ENCODE measurements at regions not wholly inside any gene's neighbourhood (a gene's known extent, or its start where the extent isn't known, plus 50 kb on each side); places are given as distances from the start of the nearest gene placed in this dataset.

DNA sequence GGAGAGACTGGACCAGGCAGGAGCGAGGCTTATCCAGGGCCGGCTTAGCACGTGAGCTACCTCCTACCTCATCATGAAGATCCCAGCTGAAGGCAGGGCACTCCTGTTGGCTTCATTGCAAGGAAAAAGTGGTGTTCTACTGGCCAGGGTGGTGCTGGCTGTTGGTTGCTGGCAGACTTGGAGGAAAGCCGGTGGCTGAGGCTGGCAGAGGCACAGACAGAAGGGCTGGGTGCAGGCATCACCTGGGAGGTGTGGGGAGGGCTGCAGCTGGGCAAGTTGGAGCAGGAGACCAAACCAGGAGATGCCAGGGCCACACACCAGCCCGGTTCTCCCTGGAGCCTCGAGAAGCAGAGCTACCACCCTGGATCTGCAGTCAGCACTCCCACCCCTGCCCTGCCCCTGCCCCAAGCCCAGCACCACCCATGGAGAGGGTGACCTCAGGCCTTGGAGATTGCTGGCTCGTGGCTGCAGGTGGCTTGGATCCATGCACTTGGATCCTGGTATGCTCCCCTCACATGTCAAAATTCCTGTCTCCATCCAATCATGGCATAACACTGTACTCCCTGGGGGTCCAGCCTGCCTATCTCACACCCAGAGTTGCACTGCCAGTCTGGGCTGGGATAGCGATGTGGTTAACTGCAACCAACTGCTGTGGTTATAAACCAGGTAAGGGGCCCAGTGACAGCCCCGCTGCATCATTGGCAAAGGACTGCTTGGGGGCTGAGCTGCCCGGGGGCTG, 49.7 kb downstream of the GLI2 start:
- no peak for DNase-seq (ENCODE audit: low read depth, low spot score)

DNA sequence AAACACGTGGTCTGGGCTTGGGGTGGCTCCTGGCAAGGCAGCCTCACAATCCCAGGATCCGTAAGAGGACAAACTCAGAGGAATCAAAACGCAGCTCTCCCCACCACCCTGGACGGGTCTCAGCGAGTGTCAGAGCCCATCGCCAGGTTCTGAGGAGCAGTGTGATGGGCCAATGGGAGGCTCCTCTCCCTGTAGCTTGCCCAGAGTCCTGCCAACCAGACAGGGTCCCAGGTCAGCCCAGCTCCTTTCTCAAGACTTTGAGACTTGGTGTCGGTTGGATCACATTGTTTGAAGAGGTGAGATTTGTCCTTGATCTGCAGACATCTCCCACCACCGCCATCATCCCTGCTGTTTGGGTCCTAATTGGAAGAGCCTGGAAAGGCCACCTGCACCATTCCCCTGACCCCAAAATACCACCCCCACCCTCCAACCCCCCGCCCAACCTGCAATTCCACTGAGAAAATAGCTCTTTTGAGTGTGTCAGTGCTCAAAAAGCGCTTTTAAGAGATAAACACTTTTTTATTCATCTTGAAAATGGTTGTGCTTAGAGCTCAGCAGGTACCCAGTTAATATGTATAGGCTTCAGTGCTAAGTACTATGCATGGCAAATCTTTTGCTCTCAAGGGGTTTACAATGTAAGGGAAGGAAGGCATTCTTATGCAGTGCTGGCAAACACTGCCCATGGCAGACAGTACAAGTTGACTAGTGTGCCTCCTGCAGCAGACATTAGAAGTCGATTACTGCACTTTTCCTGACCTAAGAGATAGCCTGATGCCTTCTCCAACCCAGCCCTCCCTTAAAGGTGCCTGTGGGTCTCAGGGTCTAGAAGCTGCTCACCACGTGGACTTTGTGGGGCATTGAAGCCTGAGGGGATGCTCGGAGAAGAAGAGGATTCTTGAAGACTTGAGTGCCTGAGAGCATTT, 50.6 kb downstream of the GLI2 start:
- no peak for DNase-seq (ENCODE audit: low read depth, low spot score)

DNA sequence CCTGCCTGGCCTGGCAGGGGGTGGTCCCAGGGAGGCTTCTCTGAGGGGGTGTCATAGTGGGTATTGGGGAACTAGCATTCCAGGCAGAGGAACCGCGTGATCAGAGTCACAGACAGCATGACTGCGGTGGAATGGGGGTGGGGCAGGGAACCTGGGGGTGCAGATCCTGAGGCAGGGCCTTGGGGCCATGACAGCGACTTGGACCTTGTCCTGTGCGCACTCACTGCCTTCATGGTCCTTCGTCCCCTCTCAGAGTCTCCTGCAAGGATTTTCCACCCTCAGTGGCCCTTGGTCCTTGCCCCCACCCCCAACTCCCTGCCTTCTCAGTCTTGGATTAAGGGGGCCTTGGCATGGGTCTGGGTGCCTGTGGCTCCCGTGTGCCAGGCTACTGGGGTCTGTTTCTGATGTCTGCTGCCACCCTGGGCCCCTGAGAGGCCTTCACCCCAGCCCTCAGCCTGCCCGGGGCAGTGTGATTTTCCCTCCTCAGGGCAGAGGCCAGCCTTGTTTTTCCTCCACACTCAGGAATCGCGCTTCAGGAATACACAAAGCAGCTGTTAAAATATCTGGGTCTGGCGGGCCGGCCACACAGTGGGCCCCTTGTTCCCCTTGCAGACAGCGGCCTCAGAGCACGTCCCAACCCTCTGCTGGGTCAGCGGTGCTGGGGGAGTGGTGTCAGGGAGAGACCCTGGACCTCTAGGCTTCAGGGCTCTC, 51.6 kb downstream of the GLI2 start:
- no peak for DNase-seq (ENCODE audit: low read depth, low spot score)

DNA sequence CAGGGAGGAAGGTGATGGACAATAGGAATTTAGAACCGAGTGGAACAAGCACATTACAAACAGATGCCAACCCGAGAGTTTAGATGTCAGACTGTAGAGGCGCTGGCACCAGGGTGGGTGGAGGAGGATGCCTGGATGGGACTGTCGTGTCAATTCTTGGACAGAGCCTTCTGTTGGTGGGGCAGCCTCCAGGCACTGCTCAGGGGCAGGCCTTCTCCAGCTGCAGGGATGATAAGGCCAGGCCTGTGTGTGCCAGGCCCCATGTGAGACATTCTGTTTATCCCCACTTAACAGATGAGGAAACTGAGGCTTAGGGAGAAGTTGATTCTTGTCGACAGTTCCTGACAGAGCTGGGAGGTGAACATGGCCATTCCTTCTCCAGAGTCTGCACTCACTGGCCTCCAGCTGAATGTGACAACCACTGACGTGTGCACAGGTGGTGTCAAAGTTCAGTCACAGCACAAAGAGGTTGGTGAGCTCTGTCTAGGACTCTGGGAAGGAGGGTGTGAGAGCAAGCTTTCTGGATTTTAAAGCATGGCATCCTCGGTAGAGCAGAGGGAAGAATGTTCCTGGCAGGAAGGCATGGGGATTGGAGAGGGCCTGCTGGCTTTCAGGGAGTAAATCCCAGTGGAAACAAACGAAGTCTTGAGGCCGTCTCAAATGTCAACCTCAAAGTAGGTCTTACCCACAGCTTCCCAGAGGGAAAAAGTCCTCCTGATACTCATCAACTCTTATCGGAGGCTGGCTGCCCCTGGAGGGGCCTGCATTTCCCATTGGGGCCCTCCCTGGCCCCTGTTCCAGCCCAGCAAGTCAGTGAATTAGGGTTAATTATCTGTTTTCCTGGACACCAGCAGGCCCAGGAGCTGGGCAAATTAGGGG, 52.4 kb downstream of the GLI2 start:
- no peak for DNase-seq (ENCODE audit: low read depth, low spot score)

DNA sequence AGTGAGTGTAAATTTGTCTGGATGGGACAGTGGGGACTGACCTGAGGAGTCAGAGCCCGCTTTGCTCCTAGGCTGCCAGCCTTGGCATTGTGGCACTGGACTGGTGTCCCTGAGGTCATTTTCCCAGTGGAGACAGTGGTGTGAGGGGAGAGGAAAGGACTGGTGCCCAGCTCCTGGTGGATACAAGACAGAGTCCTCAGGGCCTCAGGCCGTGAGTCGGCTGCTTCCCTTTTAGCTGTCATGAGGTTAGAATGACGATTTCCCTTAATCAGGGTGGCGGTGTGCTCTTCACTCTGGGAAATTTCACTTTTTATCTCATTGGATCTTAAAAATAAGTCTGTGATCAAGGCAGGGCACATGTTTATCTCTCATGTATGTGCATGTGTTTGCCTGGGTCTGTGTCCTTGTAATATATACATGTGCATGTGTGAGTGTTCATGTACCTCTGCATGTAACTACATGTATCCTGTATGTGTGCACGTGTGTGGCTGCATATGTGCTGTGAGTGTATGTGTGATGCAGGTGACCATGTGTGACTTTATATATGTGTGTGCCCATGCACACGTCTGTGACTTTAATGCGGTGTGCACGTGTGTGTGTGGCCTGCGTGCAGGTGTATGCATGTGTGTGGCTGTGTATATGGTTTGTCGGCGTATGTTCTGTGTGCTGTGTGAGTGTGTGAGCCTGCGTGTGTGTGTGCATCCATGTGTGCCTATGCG, 55.7 kb downstream of the GLI2 start:
- DNase-seq (ENCODE audit: low read depth, low spot score), result no peak

DNA sequence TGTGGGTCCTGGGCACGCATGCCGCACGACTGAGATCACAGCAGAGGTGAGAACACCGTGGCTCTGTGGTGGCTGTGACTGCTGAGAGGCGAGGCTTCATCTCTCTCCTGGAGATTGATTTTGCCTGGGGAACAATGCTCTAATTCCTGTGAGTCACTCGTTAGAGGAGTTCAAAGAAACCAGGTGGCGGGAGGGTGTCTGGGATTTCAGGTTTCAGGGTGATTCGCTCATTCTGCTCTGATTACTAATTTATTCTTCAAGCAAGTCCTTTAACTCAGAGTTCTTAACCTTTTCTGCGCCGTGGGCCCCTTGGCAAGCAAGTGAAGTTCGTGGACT, 56.3 kb downstream of the GLI2 start:
- DNase-seq (ENCODE audit: low read depth, low spot score), result no peak

DNA sequence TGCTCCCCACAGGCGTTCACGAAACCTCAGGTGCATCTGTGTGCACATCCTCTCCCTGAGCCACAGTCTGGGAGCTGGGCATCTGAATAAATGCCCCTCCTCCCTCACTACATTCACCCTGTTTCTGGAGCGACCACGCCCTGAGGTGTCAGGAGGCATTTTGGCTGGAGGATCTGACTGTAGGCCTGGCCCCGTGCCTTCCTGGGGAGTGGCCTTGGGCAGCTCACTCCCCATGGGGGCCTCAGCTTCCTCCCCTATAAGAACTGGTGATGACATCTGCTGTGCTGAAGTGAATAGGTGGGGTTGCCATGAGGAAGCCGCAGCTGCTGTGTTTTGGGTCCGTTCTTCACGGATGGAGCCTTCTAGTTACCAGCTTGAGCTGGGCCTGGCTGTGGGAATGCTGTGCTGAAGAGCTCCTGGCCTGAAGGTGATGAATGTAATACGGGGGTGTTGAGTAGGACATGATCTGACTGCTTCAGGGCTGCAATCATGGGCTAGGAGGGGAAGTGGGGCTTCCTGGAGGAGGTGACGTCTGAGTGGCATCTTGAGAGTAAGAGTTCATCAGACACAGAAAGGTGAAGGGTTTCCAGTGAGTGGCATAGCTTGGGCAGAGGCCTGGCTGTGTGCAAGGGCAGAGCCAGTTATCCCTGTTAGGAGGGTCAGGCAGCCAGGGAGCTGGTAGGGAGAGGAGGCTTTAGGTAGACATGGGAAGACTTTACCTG, 58.2 kb downstream of the GLI2 start:
- no peak for DNase-seq (ENCODE audit: low read depth, low spot score)

DNA sequence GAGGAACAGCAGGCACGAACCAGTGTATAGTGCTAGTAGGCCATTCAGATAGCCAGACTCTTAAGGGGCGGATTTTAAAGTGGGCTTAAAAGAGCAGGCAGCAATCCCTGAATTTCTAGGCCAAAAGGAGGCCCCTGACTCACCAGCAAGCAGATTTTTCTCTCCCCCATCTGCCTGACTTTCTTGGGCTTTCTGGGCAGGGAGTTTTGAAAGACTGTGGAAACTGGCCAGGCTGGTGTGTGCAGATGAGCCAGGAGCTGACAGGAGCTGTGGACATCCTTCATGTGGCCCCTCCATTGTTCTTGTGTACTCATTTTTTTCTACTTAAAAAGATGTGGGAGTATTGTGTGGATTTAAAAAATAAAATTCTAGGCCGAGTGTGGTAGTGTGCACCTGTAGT, 59.0 kb downstream of the GLI2 start:
- no peak for DNase-seq (ENCODE audit: low read depth, low spot score)

DNA sequence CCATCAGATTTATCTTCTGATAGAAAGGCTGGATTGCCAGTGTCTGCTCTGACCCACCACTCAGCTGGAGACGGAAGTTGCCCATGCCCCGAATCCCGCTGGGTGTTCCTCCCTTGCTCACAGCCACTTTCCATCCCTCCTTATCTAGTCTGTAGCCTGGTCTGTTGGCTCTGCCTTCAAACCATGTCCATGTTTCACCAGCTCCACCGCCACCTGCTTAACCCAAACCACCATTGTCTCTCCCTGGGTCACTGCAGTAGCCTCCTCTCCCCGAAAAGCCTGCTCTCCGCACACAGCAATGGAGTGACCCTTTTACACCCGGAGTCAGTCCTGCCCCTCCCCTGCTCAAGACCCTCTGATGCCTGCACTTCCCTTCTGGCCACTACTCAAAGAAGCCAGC, 60.4 kb downstream of the GLI2 start:
- no peak for DNase-seq (ENCODE audit: low read depth, low spot score)

DNA sequence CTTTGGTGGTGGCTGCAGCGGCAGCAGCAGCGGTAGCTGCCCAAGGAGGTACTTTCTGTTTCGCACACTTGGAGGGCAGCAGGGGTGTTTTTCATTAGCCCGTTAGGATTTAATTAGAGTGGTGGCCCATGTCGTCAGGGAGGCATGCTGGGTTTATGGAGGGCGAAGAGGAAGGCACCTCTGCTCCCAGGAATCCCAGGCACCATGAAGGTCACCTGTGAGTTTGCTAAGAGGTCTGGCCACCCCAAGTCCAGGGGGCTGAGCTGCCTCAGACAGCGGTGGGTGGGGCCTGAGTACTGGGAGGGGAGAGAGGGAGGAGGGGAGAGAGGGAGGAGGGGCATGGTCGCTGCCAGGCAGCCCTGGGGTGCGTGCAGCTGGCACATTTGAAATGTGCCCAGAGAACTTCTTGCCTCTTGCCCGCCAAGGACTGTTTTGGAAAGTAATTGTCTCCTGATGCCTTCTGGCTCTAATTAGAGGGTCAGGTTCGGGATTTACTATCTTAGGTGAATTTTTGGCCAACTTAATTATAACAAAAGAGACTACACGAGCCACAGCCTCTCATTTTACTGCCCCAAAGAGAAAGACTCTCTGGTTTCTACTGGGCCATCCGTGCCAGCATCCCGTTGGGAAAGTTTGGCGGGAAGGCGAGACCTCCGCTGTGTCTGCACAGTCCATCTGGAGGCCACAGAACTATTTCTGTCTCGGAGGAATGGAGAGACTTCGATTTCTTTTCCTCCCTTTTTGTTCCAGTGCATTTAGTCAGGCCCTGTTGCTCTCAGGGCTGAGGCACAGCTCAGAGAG, 62.0 kb downstream of the GLI2 start:
- DNase-seq (ENCODE audit: low read depth, low spot score), result no peak

DNA sequence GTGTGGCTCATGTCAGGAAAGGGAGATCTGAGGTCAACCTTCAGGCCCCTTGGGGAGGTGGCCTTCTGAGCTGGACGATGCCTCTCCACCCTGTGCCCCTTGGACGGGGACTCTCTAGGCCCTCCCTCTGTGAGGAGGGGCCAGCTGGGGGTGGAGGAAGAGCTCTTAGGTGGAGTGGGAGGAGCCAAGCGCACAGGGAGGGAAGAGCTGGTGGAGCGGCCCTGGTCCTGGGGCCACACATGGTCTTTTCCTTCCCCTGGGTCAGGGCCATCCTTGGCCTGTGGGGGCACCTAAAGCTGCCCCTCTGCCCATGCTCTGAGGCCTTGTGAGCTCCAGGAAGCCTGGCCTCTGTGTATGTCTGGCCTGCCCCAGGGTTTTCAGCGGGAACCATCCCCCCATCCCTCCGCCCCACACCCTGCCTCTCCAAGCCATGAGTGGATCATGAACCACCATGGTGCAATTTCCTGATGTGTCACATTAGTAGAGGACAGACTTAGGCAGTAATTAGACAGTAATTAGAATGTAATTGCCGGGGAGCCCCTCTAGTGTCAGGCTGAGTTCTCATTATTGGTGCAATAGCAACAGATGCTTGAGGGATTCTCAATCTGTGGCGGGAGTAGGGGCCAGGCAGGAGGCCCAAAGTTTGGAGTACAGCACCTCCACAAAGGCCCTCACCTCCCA, 63.0 kb downstream of the GLI2 start:
- no peak for DNase-seq (ENCODE audit: low read depth, low spot score)

DNA sequence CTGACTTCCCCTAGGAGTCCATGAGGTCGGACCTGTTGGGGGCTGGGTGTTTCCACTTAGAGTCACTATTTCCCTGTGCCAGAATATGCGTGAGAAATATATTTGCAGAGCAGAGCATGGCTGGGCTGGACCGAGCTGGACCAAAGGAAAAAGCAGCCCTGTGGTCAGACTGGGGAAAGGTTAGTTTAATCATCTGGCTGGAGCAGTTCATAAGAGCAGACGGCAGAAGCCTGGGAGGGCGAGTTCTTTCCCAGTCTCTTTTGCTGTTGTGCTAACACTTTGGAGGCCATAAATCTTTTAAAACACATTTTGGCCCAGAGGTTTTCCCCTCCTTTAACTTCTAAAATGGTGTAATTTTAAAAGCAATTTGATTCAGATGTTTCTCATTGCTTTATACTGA, 66.5 kb downstream of the GLI2 start:
- no peak for DNase-seq (ENCODE audit: low read depth, low spot score)

DNA sequence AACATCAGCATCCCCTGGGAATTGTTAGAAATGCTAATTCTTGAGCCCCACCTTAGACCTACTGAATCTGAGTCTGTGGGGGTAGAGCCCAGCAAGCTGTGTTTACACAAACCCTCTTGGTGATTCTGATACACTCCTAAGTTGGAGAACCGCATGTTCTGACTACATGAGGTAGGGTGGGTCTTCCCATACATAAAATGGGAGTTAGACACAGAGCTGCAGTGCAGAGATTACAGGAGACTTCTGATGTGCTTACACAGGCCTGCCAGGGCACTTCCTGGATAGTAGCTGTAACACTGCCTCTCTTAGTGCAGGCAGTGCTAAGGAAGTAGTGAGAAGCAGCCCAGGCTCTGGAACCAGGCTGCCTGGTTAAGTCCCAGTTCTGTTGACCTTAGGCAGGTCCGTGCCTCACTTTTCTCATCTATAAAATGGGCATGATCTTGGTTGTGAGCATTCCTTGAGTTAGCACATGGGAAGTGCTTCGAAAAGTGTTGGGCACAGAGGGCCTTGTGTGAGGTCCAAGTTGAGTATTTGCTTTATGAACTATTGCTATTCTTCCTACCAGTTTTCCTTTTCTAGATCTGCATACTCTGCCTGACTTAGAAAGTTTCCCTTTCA, 67.3 kb downstream of the GLI2 start:
- DNase-seq (ENCODE audit: low read depth, low spot score), result no peak

DNA sequence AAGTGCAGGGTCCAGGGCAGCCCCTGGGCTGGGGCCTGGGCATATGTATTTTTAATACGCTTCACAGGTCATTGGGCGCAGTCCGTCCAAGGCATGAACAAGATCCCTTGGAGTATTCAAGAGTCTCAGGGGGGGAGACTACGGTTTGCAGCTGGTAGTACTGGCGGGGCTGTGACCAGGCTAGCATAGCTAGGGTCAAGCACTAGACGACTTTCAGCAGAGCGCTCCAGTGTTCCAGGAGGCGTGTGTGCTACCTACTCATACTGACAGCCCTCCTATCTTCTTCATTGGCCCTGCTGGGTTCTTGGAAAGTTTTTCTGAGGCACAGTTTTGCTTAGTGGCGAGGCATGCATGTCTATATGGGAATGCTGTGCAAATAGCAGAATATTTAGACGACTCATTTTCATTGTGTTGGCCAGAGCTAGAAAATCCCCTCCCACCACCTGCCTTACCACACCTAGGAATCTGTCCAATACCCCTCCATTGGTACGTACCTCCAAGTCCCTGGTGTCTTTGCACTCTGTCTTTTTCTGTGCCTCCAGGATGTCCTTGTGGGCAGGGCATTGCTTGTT, 68.2 kb downstream of the GLI2 start:
- no peak for DNase-seq (ENCODE audit: low read depth, low spot score)

DNA sequence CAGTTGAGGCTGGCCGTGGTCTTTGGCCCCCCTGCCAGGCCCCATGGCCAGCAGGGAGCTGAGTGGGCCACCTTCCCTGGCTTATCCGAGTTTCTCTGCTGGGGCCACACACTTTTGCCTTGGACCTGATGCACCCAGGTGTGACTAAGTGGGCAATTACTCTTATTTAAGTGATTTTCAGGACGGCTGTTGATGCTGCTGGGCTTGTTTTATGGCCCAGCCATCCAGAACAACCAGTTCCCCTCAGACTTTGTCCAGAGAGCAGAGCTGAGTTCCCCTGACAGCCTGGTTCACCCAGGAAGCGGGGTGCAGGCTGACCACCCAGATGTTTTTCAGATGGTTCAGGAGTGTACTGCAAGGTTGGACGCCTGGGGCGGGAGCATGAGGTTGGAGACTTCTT, 68.8 kb downstream of the GLI2 start:
- DNase-seq (ENCODE audit: low read depth, low spot score), result no peak

DNA sequence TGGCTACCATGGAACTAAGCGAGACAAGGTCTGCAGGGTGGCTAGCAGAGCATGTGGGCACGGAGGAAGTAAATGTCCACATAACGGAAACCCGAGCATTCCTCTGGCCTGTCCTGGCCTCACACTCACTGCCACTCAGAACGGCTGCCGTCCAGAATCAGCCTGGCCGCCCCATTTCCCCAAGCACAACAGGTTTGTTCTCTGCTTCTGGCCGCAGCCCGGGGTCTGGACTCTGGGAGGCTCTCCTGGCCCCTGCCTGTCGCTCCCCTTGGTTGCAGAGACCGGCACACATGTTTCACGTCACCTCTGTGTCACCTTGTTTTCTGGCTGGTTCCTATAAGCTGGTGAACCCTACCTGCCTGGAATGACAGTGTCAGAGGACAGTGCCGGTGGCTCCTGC, 69.3 kb downstream of the GLI2 start:
- DNase-seq (ENCODE audit: low read depth, low spot score), result no peak

DNA sequence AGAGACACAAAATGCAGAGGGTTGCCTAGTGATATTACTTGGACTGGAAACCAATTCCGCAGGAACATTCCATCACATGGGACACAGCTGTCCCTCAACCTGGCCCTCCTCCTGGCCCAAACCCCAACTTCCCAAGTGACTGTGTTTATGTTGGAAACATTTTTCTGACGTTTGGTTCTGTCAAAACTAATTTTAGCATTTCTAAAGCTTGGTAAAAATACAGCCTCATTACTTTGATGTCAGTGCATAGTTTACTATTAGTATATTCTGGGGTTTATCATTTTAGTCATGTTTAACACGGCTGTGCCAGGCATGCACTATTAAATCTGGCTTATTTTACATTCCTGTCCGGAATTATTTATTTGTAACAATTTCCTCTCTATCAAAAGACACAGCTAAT, 69.9 kb downstream of the GLI2 start:
- no peak for DNase-seq (ENCODE audit: low read depth, low spot score)

DNA sequence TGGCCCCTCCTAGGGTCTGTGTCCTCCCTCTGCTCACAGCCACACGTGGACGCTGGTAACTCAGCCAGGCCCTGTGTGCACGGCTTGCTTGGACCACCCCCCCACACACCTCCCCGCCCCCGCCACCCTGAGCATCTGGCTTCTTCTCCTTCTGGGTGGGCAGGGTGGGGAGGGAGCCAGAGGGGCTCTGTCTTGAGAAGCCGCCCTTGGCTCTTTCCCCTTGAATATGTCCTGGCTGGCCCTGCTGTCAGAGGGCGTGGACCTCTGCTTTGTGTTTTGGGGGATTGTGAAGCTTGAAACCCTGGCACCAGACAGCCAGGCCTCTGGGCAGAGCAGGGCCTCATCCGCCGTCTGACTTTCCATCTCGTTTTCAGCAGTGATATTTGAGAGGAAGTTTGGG, 72.1 kb downstream of the GLI2 start:
- no peak for DNase-seq (ENCODE audit: low read depth, low spot score)
